AG04450 (cell line): ENCODE measurements at regions not wholly inside any gene's neighbourhood (a gene's known extent, or its start where the extent isn't known, plus 50 kb on each side); places are given as distances from the start of the nearest gene placed in this dataset.

ENCODE experiments used
- CTCF ChIA-PET: fragments of 300-600, 350-600 bp; formaldehyde crosslinking; extraction: SDS; loops from one replicate; lab custom pipeline; 2022; ENCODE audit warnings: antibody characterized with exemption, inconsistent platforms; lab: Charles Lee
- POLR2A ChIA-PET: fragments of 350-600 bp; formaldehyde crosslinking; extraction: SDS; loops from one replicate; lab custom pipeline; 2021; ENCODE audit warnings: antibody characterized with exemption, inconsistent platforms; lab: Yijun Ruan, JAX
- DNase-seq: peaks from one replicate; pipeline ENCODE4 v3.0.0-alpha.2; 2011; ENCODE audit warnings: low read depth, low spot score
- H3K27ac ChIP-seq: one replicate; pipeline ENCODE4 v1.5.1; 2012; ENCODE audit warnings: low read depth, low read length, control low read depth
- H3K27me3 ChIP-seq: one replicate; pipeline ENCODE4 v1.6.0; 2012; ENCODE audit warnings: low read length; ENCODE audit not compliant: control insufficient read depth, insufficient read depth
- H3K4me3 ChIP-seq: 2 replicates; pipeline ENCODE4 v1.5.1; 2011; ENCODE audit warnings: mild to moderate bottlenecking, low read depth, low read length, control low read depth
- H3K9me3 ChIP-seq: 2 replicates; pipeline ENCODE4 v1.5.1; 2012; ENCODE audit warnings: low read length; ENCODE audit not compliant: control insufficient read depth, insufficient read depth
- CTCF ChIP-seq: IDR thresholded peaks from 2 replicates; pipeline ENCODE4 v1.5.1; 2011; ENCODE audit warnings: low read depth, low read length, control low read depth, inconsistent platforms

GRCh38 chr4:181294421-181294820 lies 948.8 kb upstream of the TENM3 start:
- CTCF ChIA-PET, result interaction anchor here (1.9 kb wide), 1 partner anchor 234 kb away, joined by 6 read pairs; no protein-coding TSS in a partner anchor
- POLR2A ChIA-PET, result no interaction called here
- no peak for TF ChIP-seq CTCF

GRCh38 chr4:181301735-181302710 lies 941.2 kb upstream of the TENM3 start:
- Histone ChIP-seq H3K27me3 (no peaks in the 10 kb centered on the region), H3K27ac (no peak overlapping the region), H3K4me3 (no peak overlapping the region), H3K9me3 (no peaks in the 10 kb centered on the region)
- ChIA-PET CTCF (interaction anchor here (0.6 to 4.9 kb wide), 13 partner anchors 8 to 1623 kb away, joined by 3 to 79 read pairs (median 3); no protein-coding TSS in a partner anchor), POLR2A (no interaction called here)
- peak; percentile 7 for DNase-seq
- peak; percentile 78 for TF ChIP-seq CTCF

More at GRCh38 chr4:181294421-181294820, 948.8 kb upstream of the TENM3 start:
- Histone ChIP-seq H3K9me3 (no peaks in the 10 kb centered on the region), H3K4me3 (no peak overlapping the region), H3K27ac (no peak overlapping the region), H3K27me3 (no peaks in the 10 kb centered on the region)
- DNase-seq, result no peak

GRCh38 chr4:181307824-181308223 lies 935.4 kb upstream of the TENM3 start:
- no peak for DNase-seq
- POLR2A ChIA-PET, result no interaction called here
- CTCF ChIA-PET, result no interaction called here
- H3K27ac ChIP-seq, result no peak overlapping the region
- no peak overlapping the region for H3K4me3 ChIP-seq
- H3K27me3 ChIP-seq, result no peaks in the 10 kb centered on the region
- TF ChIP-seq CTCF, result no peak
- H3K9me3 ChIP-seq, result no peaks in the 10 kb centered on the region

GRCh38 chr4:181308476-181309312 lies 934.5 kb upstream of the TENM3 start:
- Histone ChIP-seq H3K9me3 (no peaks in the 10 kb centered on the region), H3K27ac (no peak overlapping the region), H3K27me3 (no peaks in the 10 kb centered on the region), H3K4me3 (no peak overlapping the region)
- no peak for TF ChIP-seq CTCF
- no peak for DNase-seq
- ChIA-PET POLR2A (no interaction called here), CTCF (no interaction called here)
